Calu3 (cell line): ENCODE measurements at regions not wholly inside any gene's neighbourhood (a gene's known extent, or its start where the extent isn't known, plus 50 kb on each side); places are given as distances from the start of the nearest gene placed in this dataset.

Source experiments
- BruUV-seq: library from RNA; stranded (reverse); fragments of 400-500 nt; replicated peaks from 2 replicates; lab custom pipeline; 2021; lab: Mats Ljungman, UMichigan
- CTCF ChIA-PET: fragments of 300-600 bp; sonication (Branson Sonifier 250); formaldehyde crosslinking; loops from one replicate; lab custom pipeline; 2022; ENCODE audit warnings: antibody characterized with exemption; lab: Charles Lee
- DNase-seq: peaks from one replicate; pipeline ENCODE4 v3.0.0; 2022
- H3K27ac Mint-ChIP-seq: one replicate; pipeline ENCODE4 v1.8.0; 2022; ENCODE audit warnings: mixed read lengths; ENCODE audit not compliant: unreplicated experiment
- H3K27me3 Mint-ChIP-seq: one replicate; pipeline ENCODE4 v1.8.0; 2022; ENCODE audit warnings: mixed read lengths; ENCODE audit not compliant: unreplicated experiment
- H3K36me3 Mint-ChIP-seq: one replicate; pipeline ENCODE4 v1.8.0; 2022; ENCODE audit warnings: mild to moderate bottlenecking, moderate library complexity, mixed read lengths; ENCODE audit not compliant: insufficient read depth, unreplicated experiment
- H3K4me1 Mint-ChIP-seq: one replicate; pipeline ENCODE4 v1.8.0; 2022; ENCODE audit warnings: mild to moderate bottlenecking, low read depth, mixed read lengths; ENCODE audit not compliant: unreplicated experiment
- H3K4me3 Mint-ChIP-seq: one replicate; pipeline ENCODE4 v1.8.0; 2022; ENCODE audit warnings: mild to moderate bottlenecking, low read depth, moderate library complexity, mixed read lengths; ENCODE audit not compliant: unreplicated experiment
- H3K9me3 Mint-ChIP-seq: one replicate; pipeline ENCODE4 v1.8.0; 2022; ENCODE audit warnings: low read depth, mixed read lengths; ENCODE audit not compliant: unreplicated experiment
- CTCF ChIP-seq: fragments of 200-600 bp; IDR thresholded peaks from one replicate; pipeline ENCODE4 v1.8.0; 2022; ENCODE audit warnings: antibody characterized with exemption; ENCODE audit not compliant: unreplicated experiment
- intact Hi-C: fragments of 100-400 bp; cut with micrococcal nuclease; formaldehyde crosslinking; loops from one replicate; pipeline ENCODE4 v1.10.0; 2022; ENCODE audit not compliant: unreplicated experiment

DNA sequence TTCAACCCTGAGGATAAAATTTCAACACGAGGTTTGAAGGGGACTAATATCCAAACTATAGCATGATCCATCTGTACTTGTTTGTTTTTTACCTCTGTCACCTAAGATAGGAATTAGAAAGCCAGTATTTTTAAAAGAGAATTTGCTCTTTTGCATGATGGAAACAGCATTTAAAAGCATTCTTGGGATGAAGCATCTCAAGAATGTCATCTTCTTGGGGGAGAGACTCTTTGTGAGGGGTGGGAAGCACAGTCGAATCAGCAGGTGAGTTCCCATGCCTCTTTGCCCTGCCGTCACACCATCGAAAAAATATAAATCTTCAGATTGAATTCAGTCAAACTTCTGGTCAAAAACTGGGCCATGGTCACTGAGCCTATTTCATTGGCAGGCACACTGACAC is 55.3 kb upstream of the BCHE start:
- Mint-ChIP-seq H3K27ac (no peak overlapping the region), H3K36me3 (no peaks in the 10 kb centered on the region), H3K9me3 (no peaks in the 10 kb centered on the region), H3K4me1 (no peaks in the 10 kb centered on the region), H3K27me3 (no peaks in the 10 kb centered on the region), H3K4me3 (no peak overlapping the region)
- DNase-seq = no peak
- CTCF ChIA-PET = no interaction called here
- TF ChIP-seq CTCF = no peak
- intact Hi-C loops = no loop called here
- no TSS peak for BruUV-seq
